H9 (cell line): ENCODE measurements at regions not wholly inside any gene's neighbourhood (a gene's known extent, or its start where the extent isn't known, plus 50 kb on each side); places are given as distances from the start of the nearest gene placed in this dataset.

Source experiments
- DNase-seq: peaks from one replicate; pipeline ENCODE4 v3.0.0-alpha.2; 2017
- H2AFZ ChIP-seq: one replicate; pipeline ENCODE4 v1.6.1; 2013; ENCODE audit warnings: mild to moderate bottlenecking, low read length, control low read depth, moderate library complexity
- H2AK5ac ChIP-seq: 2 replicates; pipeline ENCODE4 v1.6.1; 2013; ENCODE audit warnings: low read length, control low read depth, mixed read lengths; ENCODE audit not compliant: insufficient read length
- H2BK120ac ChIP-seq: one replicate; pipeline ENCODE4 v1.6.1; 2013; ENCODE audit warnings: low read depth, mild to moderate bottlenecking, low read length, control low read depth, inconsistent platforms; ENCODE audit not compliant: poor library complexity, severe bottlenecking
- H2BK12ac ChIP-seq: 2 replicates; pipeline ENCODE4 v1.6.1; 2013; ENCODE audit warnings: low read length, control low read depth, mixed read lengths, low read depth; ENCODE audit not compliant: insufficient read length
- H2BK15ac ChIP-seq: 2 replicates; pipeline ENCODE4 v1.6.1; 2013; ENCODE audit warnings: low read depth, low read length, control low read depth
- H2BK20ac ChIP-seq: one replicate; pipeline ENCODE4 v1.6.1; 2013; ENCODE audit warnings: low read depth, mild to moderate bottlenecking, low read length, control low read depth, inconsistent platforms; ENCODE audit not compliant: poor library complexity, severe bottlenecking
- H2BK5ac ChIP-seq: 2 replicates; pipeline ENCODE4 v1.6.1; 2013; ENCODE audit warnings: low read length, control low read depth, mixed read lengths; ENCODE audit not compliant: insufficient read length
- H3K14ac ChIP-seq: 2 replicates; pipeline ENCODE4 v1.6.1; 2013; ENCODE audit warnings: low read length, control low read depth; ENCODE audit not compliant: insufficient read depth
- H3K18ac ChIP-seq: 2 replicates; pipeline ENCODE4 v1.6.1; 2013; ENCODE audit warnings: low read depth, mild to moderate bottlenecking, mixed read lengths, low read length, control low read depth; ENCODE audit not compliant: insufficient read length
- H3K23ac ChIP-seq: 2 replicates; pipeline ENCODE4 v1.6.1; 2013; ENCODE audit warnings: low read length, control low read depth, mixed read lengths, low read depth; ENCODE audit not compliant: insufficient read length
- H3K23me2 ChIP-seq: 2 replicates; pipeline ENCODE4 v1.6.1; 2013; ENCODE audit warnings: low read depth, mild to moderate bottlenecking, mixed read lengths, low read length, control low read depth; ENCODE audit not compliant: insufficient read length, poor library complexity, severe bottlenecking
- H3K27ac ChIP-seq: 2 replicates; pipeline ENCODE4 v1.5.1; 2013; ENCODE audit warnings: low read length, control low read depth, mixed read lengths, low read depth; ENCODE audit not compliant: insufficient read length
- H3K27me3 ChIP-seq: 2 replicates; pipeline ENCODE4 v1.6.1; 2013; ENCODE audit warnings: low read length, control low read depth, inconsistent platforms; ENCODE audit not compliant: insufficient read depth
- H3K4ac ChIP-seq: 2 replicates; pipeline ENCODE4 v1.6.1; 2013; ENCODE audit warnings: low read depth, mild to moderate bottlenecking, control low read depth, inconsistent platforms, low read length, moderate library complexity
- H3K4me1 ChIP-seq: 2 replicates; pipeline ENCODE4 v1.6.1; 2013; ENCODE audit warnings: low read length, control low read depth, inconsistent platforms; ENCODE audit not compliant: insufficient read depth
- H3K4me2 ChIP-seq: 2 replicates; pipeline ENCODE4 v1.6.1; 2013; ENCODE audit warnings: low read length, control low read depth, mixed read lengths; ENCODE audit not compliant: insufficient read length, insufficient read depth
- H3K56ac ChIP-seq: 2 replicates; pipeline ENCODE4 v1.6.1; 2013; ENCODE audit warnings: low read depth, mild to moderate bottlenecking, mixed read lengths, low read length, control low read depth; ENCODE audit not compliant: insufficient read length
- H3K79me1 ChIP-seq: 2 replicates; pipeline ENCODE4 v1.6.1; 2013; ENCODE audit warnings: low read depth, mild to moderate bottlenecking, moderate library complexity, low read length, control low read depth, inconsistent platforms; ENCODE audit not compliant: insufficient read depth, poor library complexity, severe bottlenecking
- H3K79me2 ChIP-seq: 2 replicates; pipeline ENCODE4 v1.6.1; 2013; ENCODE audit warnings: low read length, control low read depth, inconsistent platforms; ENCODE audit not compliant: insufficient read depth
- H3K9ac ChIP-seq: 2 replicates; pipeline ENCODE4 v1.6.1; 2013; ENCODE audit warnings: low read length, control low read depth, mixed read lengths; ENCODE audit not compliant: insufficient read length; ENCODE audit errors: extremely low read depth
- H3K9me3 ChIP-seq: one replicate; pipeline ENCODE4 v1.6.1; 2013; ENCODE audit warnings: low read depth, low read length, inconsistent platforms; ENCODE audit not compliant: control insufficient read depth
- H3T11ph ChIP-seq: one replicate; pipeline ENCODE4 v1.6.1; 2013; ENCODE audit warnings: mild to moderate bottlenecking, low read length, control low read depth, inconsistent platforms
- H4K20me1 ChIP-seq: one replicate; pipeline ENCODE4 v1.6.1; 2013; ENCODE audit not compliant: control insufficient read depth, insufficient read length, insufficient read depth
- H4K5ac ChIP-seq: 2 replicates; pipeline ENCODE4 v1.6.1; 2013; ENCODE audit warnings: low read depth, mild to moderate bottlenecking, mixed read lengths, low read length, control low read depth; ENCODE audit not compliant: insufficient read length
- H4K8ac ChIP-seq: replicated peaks from 2 replicates; pipeline ENCODE4 v1.6.1; 2013; ENCODE audit warnings: low read length, control low read depth, mixed read lengths, low read depth; ENCODE audit not compliant: insufficient read length
- H4K91ac ChIP-seq: 2 replicates; pipeline ENCODE4 v1.6.1; 2013; ENCODE audit warnings: low read depth, mild to moderate bottlenecking, moderate library complexity, mixed read lengths, low read length, control low read depth; ENCODE audit not compliant: insufficient read length
- H3K27ac Mint-ChIP-seq, 3 experiments: 2 replicates in 2 of 3; 3 replicates in 1 of 3; pipeline ENCODE4 v1.8.0; 2020 to 2021; ENCODE audit warnings: mixed read lengths in 3 of 3, mild to moderate bottlenecking in 1 of 3, moderate library complexity in 1 of 3
- H3K27me3 Mint-ChIP-seq: 2 replicates; pipeline ENCODE4 v1.8.0; 2021; ENCODE audit warnings: low read depth, mild to moderate bottlenecking, moderate library complexity, mixed read lengths
- H3K36me3 Mint-ChIP-seq, 3 experiments: 2 replicates in 2 of 3; 3 replicates in 1 of 3; pipeline ENCODE4 v1.8.0; 2020 to 2021; ENCODE audit warnings: low read depth in 3 of 3, mixed read lengths in 3 of 3; ENCODE audit not compliant: insufficient read depth in 1 of 3
- H3K4me1 Mint-ChIP-seq, 2 experiments: 2 replicates each; pipeline ENCODE4 v1.8.0; 2020; ENCODE audit warnings: mixed read lengths in 2 of 2
- H3K4me3 Mint-ChIP-seq, 2 experiments: 2 replicates in 1 of 2; 3 replicates in 1 of 2; pipeline ENCODE4 v1.8.0; 2020 to 2021; ENCODE audit warnings: mild to moderate bottlenecking in 2 of 2, mixed read lengths in 2 of 2, moderate library complexity in 1 of 2
- H3K9me3 Mint-ChIP-seq, 2 experiments: 2 replicates in 1 of 2; 3 replicates in 1 of 2; pipeline ENCODE4 v1.8.0; 2020; ENCODE audit warnings: mild to moderate bottlenecking in 2 of 2, mixed read lengths in 2 of 2, moderate library complexity in 1 of 2
- CTCF ChIP-seq: fragments of 200-600 bp; sonication (generic); conservative IDR thresholded peaks from 3 replicates; pipeline ENCODE4 v1.8.0; 2021; ENCODE audit warnings: antibody characterized with exemption, mild to moderate bottlenecking
- WGBS: extraction: QIAGEN DNeasy Blood & Tissue Kit; methylation state at CpG from one replicate; pipeline ENCODE4 v1.1.7; 2013; ENCODE audit warnings: missing lambda C conversion rate, low lambda C conversion rate, mixed read lengths; ENCODE audit not compliant: insufficient read length; ENCODE audit errors: extremely low coverage; 5-methylcytosine and 5-hydroxymethylcytosine counted together

GRCh38 chr5:158320934-158321333, 462.0 kb upstream of the CLINT1 start:
- H3K14ac ChIP-seq: peak overlapping the region; percentile 40; the same call in 1 of the 2 replicates
- no peaks in the 10 kb centered on the region for H3K79me1 ChIP-seq
- H3K4ac ChIP-seq: no peak overlapping the region
- no peak overlapping the region for H2BK120ac ChIP-seq
- no peak overlapping the region for H3K4me2 ChIP-seq
- no peaks in the 10 kb centered on the region; the same call in 1 of the 2 replicates for H3K4me1 ChIP-seq
- no peaks in the 10 kb centered on the region for H3K9me3 ChIP-seq
- no peak overlapping the region for H4K8ac ChIP-seq
- no peak overlapping the region for H2BK5ac ChIP-seq
- no peak overlapping the region for H3K18ac ChIP-seq
- no peak overlapping the region for H3K56ac ChIP-seq
- no peaks in the 10 kb centered on the region for H3K79me2 ChIP-seq
- no peak overlapping the region for H4K91ac ChIP-seq
- Mint-ChIP-seq H3K4me1 (peaks cover 28% of the 10 kb centered on the region in 2 experiments), H3K36me3 (no peaks in the 10 kb centered on the region; a peak in 1 of 7 replicates), H3K4me3 (no peak overlapping the region), H3K9me3 (no peaks in the 10 kb centered on the region), H3K27ac (0 out of 7 replicates have a peak overlapping the region, but pooled peaks of 1 of the 3 experiments have one; percentile 13), H3K27me3 (no peaks in the 10 kb centered on the region)
- H2AK5ac ChIP-seq: no peak overlapping the region
- H3K23me2 ChIP-seq: no peaks in the 10 kb centered on the region
- no CpG with 5 or more reads among the region's 5 CpGs for WGBS
- H4K20me1 ChIP-seq: no peaks in the 10 kb centered on the region
- no peak overlapping the region for H2BK15ac ChIP-seq
- H3T11ph ChIP-seq: no peak overlapping the region
- H4K5ac ChIP-seq: no peak overlapping the region
- no peak for DNase-seq
- TF ChIP-seq CTCF: no peak
- no peak overlapping the region for H3K23ac ChIP-seq
- H3K9ac ChIP-seq: no peak overlapping the region
- no peak overlapping the region for H2BK20ac ChIP-seq
- no peak overlapping the region for H2AFZ ChIP-seq
- no peak overlapping the region for H2BK12ac ChIP-seq
- no peak overlapping the region for H3K27ac ChIP-seq
- no peaks in the 10 kb centered on the region for H3K27me3 ChIP-seq
